HG02759 (cell line): ENCODE measurements at regions not wholly inside any gene's neighbourhood (a gene's known extent, or its start where the extent isn't known, plus 50 kb on each side); places are given as distances from the start of the nearest gene placed in this dataset.

Experiments
- ATAC-seq: cut with Tn5 transposase; IDR thresholded peaks from one replicate; pipeline ENCODE4 v1.9.1; 2021; ENCODE audit warnings: mild to moderate bottlenecking, moderate library complexity; ENCODE audit not compliant: unreplicated experiment

DNA sequence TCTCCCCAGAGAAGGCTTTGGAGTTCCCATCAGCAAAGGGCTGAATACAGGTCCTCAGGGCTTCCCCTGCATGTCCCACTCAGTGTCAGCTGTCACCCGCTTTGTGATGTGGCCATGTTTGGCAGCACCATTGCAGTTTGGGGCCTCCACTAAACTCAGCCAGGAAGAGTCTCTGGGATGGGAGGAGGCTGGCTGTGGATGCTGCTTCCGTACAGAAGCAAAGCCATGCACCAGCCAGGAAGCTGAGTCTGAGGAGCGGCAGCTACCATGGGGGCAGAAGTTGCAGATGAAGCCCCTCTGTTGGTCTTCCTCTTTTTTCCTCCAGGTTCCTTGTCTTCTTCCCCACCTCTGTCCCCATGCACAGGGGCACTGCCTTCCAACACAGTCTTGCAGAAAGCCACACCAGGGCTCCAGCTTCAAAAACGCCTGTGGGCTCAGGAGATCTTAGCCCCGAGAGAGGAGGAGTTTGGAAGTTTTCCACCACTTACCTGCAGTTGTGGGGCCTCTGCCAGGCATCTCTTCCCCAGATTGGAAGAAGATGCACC lies 416.8 kb downstream of the NPHP4 start:
- no peak for ATAC-seq

- no peak for ATAC-seq
Observed at GRCh38 chr1:5574641-5575040, 417.6 kb downstream of the NPHP4 start.

DNA sequence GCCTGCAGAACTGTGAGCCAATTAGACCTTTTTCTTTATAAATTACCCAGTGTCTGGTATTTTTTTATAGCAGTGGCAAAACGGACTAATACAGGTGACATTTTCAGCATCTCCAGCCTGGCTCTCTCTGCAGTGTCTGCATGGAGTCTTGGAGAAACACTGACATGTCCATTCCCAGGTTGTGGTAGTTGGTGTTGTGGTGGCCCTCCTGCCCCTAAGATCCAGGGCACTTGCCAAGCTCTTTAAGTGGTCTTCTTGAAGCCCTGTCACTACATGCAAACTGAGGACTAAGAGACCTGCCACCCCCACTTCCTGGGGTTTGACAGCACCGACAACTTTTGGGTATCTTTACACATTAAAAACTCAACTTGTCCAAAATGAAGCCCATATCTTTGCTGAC lies 419.4 kb downstream of the NPHP4 start:
- no peak for ATAC-seq

DNA sequence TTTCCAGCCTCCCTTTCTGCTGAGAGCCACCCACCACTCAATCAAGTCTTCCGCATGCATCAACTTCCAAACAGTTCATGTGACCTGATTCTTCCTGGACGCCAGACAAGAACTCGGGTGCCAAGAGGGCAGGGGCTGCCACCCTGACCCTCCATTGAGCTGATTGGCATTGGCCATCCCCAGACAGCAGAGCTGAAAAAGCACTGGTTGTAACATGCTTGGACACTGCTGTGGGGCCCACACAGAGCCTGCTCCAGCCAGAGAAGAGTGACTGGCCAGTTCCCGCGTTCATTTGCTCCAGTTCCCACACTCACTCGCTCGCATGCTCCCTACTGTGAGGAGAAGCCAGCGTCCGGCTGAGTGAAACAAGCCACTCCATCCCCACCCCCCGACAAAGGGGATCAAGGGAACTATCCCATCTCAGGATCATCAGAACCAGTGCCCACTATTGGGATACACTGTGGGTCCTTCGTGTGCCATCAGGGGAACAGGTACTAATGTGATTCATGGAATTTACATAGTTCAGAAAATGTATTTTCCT lies 420.3 kb downstream of the NPHP4 start:
- ATAC-seq, result no peak

DNA sequence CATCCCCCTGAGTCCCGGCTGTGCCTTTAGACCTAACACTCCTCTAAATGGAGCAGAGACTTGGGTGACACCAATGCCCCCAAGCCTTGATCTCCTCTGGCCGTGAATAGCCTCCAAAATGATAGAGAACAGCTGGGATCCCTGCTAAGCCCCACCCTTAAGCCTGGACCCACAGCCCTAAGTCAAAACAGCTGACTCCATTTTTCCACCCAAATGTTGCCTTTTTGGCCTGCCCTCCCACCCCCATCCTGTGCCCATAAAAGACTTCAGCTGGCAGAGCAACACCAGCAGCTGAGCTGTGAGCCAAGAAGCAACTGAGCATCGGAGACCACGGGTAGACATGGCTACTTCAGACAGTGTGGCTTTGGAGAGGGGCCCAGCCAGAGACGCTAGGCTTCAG lies 420.8 kb downstream of the NPHP4 start:
- no peak for ATAC-seq

DNA sequence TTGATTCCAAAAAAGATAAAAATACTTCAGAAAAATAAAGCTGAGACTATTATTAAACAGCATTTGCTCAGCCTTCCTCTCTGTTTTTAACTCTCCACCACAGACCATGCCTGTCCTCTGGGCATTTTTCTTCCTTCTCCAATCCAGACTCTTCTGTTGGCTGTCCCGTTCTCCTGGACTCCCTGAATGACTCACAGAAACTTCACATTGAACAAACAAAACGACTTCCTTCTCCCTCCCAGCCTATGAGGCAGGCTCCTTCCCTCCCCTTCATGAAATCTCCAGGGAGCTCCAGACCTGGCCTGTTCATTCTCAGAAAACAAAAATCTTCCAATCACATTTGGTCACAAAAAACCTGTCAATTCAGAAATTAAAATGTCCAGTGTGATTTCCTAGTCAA lies 421.3 kb downstream of the NPHP4 start:
- no peak for ATAC-seq

DNA sequence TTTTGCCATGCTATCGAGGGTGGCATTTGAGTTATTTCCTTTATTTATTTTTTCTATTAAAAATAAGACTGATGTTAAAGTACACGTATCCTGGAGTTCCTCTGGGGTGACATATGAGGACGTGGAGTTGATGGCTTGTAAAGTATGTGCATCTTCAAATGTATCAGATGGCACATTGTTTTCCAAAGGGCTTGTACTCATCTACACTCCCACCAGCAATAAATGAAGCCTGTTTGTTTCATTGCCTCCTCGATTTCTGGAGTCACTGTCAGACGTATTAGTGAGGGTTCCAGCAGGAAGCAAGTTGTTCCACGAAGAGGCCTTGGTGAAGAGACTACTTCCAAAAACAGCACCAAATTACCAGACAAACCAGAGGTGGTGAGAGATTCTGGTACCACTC lies 423.9 kb downstream of the NPHP4 start:
- no peak for ATAC-seq

DNA sequence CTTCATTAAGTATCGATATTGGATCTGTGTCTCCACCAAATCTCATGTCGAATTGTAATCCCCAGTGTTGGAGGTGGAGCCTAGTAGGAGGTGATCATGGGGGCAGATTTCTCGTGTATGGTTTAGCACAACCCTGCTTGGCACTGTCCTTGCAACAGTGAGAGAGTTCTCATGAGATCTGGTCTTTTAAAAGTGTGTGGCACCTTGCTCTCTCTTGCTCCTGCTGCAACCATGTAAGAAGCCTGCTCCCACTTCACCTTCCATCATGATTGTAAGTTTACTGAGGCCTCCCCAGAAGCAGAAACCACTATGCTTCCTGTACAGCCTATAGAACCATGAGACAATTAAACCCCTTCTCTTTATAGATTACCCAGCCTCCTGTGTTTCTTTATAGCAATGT lies 424.4 kb downstream of the NPHP4 start:
- ATAC-seq, result no peak

DNA sequence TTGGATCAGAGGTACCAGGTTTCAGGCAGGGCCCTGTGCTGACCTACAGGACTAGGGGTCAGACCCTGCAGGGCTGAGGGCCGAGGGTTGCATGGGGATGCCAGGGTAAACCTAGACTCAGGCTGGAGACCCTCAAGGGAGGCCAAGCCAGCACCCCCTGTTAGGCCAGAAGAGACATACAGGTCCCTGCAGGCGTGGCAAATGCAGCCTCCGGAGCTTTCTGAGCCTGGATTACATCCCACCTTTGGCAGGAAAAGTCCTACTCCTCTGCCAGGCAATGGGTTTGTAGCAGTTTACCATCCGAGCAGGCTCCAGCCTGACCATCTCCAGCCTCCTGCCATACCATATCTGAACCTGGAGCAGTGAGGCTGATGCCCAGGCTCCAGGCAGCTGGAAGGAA lies 425.3 kb downstream of the NPHP4 start:
- no peak for ATAC-seq

GRCh38 chr1:5565281-5566125 lies 426.7 kb downstream of the NPHP4 start:
- ATAC-seq, result no peak

GRCh38 chr1:5564578-5565257 lies 427.5 kb downstream of the NPHP4 start:
- no peak for ATAC-seq

GRCh38 chr1:5563861-5564577 lies 428.2 kb downstream of the NPHP4 start:
- no peak for ATAC-seq

DNA sequence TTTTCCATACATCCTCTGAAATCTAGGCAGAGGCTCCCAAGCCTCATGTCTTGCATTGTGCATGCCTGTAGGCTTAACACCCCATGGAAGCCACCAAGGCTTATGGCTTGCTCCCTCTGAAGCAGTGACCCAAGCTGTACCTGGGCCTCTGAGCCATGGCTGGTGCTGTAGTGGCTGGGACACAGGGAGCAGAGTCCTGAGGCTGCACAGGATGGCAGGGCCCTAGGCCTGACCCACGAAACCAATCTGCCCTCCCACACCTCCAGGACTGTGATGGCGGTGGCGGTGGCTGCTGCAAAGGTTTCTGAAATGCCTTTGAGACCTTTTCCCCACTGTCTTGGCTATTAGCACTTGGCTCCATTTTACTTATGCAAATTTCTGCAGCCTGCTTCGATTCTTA lies 429.5 kb downstream of the NPHP4 start:
- ATAC-seq, result no peak

- no peak for ATAC-seq
Observed at GRCh38 chr1:5562331-5562730, 429.9 kb downstream of the NPHP4 start.

GRCh38 chr1:5559078-5559477 lies 433.1 kb downstream of the NPHP4 start:
- ATAC-seq, result no peak

GRCh38 chr1:5555853-5556252 lies 436.4 kb downstream of the NPHP4 start:
- no peak for ATAC-seq

DNA sequence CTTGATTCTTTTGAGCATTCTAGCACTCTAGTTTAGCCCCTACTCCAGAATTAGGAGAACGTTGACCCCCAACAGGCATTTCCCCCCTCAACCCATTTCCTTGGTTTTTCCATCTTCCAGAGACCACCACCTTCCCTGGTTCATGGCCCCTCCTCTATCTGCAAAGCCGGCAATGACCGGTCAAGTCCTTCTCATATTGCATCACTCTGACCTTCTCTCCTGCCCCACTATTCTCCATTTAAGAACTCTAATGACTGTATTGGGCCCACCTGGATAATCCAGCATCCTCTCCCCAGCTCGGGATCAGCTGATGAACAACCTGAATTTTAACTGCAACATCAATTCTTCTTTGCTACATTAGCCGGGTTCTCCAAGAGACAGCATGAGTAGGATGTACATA lies 437.4 kb downstream of the NPHP4 start:
- no peak for ATAC-seq

DNA sequence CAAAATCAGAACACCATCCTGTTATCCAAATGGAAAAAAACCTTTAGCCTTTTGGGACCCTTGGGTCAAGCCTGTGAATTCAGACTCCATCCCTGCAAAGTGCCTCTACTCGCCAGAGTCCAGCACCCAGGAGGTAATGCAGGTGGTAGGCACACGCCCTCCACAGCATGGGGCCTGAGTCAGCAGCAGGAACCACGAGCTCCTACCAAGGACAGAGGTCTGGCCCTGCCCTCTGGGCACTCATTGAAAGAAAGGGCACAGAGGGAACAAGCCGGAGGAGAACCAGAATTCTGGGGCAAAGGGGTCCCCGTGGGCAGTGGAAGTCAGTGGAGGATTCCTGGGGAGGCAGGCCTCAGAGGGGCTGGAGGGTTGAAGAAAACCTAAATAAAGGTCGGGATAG lies 438.1 kb downstream of the NPHP4 start:
- ATAC-seq, result no peak

DNA sequence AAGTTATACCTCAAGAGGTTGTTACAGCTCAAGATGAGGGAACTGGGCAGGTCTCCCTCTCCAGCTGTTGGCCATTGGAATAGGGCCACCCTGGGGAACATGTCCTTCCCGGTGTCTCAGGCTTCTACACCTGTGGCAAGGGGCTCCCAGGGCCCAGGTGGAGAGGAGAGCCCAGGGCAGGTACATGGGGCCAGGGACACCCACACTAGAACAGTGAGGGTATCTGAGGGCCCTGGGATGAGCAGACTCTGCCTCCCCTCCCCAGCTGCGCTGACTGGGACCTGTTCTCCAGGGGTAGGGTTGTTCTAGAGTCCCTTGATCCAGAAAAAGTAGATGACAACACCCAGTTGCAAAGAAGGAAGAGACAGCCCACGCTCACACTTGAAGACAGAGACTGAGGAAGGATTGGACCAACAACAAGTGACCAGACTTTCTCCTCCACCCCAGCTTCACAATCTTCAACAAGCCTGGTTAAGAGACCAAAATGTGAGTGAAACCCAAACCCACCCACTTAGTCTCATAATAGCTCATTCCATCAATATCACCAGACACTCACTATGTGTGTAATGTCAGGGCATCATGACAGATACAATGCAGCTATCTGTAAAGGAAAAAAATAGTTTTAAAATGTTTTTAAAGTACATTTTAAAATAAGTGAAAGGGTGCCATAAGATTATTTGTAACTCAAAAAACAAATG lies 439.3 kb downstream of the NPHP4 start:
- ATAC-seq, result no peak

DNA sequence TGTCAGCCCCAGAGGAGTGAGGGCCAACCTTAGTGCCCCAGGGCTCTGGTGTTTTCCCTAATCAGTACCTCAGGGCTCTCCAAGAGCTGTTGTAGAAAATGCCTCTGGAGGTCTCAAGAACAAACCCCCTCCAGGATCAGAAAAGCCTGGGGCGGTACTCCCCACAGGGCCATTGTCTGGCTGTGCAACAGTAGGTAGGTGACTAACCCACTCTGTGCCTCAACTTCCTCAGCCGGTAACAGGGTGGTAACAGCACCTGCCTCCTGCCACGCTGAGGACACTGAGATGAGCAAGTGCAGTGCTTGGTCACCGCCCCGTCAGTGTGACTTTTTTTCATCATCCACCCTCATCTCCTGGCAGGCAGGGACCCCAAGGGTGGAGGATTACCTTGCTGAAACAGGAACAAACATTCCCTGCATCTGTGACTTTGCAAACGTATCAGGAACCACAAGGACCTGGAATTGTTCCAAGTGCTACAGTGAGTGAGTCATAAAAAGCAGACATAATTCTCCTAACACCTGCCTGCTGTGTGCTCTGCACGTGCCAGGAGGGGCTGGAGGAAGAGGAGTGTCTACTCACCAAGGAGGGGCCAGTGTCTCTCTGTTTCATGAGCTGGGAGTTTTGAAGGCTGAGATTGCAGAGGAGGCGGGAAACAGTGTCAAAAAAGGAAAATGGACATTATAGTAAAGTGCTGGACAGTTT lies 440.8 kb downstream of the NPHP4 start:
- ATAC-seq, result no peak
